ENCODE measurements at regions not wholly inside any gene's neighbourhood (a gene's known extent, or its start where the extent isn't known, plus 50 kb on each side); places are given as distances from the start of the nearest gene placed in this dataset.

DNA sequence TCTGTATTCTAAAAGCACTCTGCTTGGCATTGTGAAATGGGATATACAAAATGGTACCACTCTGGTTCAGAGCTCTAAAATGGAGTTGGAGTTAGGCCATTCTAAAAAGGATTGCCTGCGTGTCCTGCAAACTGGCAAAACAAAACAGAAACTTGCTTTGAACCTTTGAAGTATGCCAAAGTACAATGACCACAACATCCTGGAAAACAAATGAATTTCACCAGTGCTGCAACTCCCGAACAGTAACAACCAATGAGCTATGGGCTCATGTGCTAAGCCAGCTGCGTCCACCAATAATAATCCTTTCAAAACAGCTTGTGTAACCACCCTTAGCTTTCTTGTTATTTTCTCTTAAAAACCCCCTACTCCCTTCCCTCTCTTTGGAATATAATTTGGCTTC, 88.4 kb upstream of the CXCL14 start:
- Histone ChIP-seq H3K36me3 (ENCODE audit: insufficient read depth, low read length) (no peaks in the 10 kb centered on the region), H3K27ac (ENCODE audit: low read depth, low read length) (no peak overlapping the region), H3K4me1 (ENCODE audit: insufficient read depth, low read length) (no peaks in the 10 kb centered on the region), H3K4me3 (ENCODE audit: low read length in 2 of 2) (no peak overlapping the region), H3K27me3 (ENCODE audit: insufficient read depth, low read length) (no peaks in the 10 kb centered on the region), H3K9me3 (ENCODE audit: control insufficient read depth in 1 of 2, low read length in 2 of 2) (no peaks in the 10 kb centered on the region)
- ChIA-PET CTCF (ENCODE audit: partially characterized antibody) (no interaction called here), POLR2A (ENCODE audit: partially characterized antibody) (no interaction called here)
- no peak overlapping the region for H3K27ac Mint-ChIP-seq
- DNase-seq: no peak
- H3K27me3 Mint-ChIP-seq: peaks cover 9 to 20% of the 10 kb centered on the region in 2 donors
- intact Hi-C loops (cut with micrococcal nuclease): no loop called here
- no peak overlapping the region for H3K4me3 Mint-ChIP-seq
- peaks cover 0 to 2% (median 0%) of the 10 kb centered on the region in 8 donors for H3K9me3 Mint-ChIP-seq
- H3K36me3 Mint-ChIP-seq: no peaks in the 10 kb centered on the region
- no peaks in the 10 kb centered on the region for H3K4me1 Mint-ChIP-seq

DNA sequence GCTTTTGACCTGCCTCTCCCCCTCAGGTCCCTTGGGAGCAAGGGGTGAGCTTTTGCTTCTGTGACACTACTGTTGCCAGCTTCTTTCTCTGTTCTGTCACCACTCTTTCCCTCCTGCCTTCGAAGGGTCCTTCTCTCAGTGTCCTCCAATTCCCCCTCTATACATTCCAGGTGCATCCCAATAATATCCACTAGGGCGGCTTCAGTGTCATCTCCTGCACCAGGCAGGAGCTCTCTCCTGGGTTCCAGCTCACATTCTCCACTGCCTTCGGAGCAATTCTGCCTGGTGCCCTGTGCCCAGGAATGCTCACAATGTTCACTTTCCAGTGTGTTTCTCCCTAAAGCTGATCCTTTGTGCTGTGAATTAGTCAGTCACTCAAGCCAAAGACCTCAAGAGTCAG, 83.9 kb upstream of the CXCL14 start:
- Mint-ChIP-seq H3K27ac (no peak overlapping the region), H3K4me3 (no peak overlapping the region), H3K9me3 (peaks cover 5 to 14% (median 9%) of the 10 kb centered on the region in 8 donors)

DNA sequence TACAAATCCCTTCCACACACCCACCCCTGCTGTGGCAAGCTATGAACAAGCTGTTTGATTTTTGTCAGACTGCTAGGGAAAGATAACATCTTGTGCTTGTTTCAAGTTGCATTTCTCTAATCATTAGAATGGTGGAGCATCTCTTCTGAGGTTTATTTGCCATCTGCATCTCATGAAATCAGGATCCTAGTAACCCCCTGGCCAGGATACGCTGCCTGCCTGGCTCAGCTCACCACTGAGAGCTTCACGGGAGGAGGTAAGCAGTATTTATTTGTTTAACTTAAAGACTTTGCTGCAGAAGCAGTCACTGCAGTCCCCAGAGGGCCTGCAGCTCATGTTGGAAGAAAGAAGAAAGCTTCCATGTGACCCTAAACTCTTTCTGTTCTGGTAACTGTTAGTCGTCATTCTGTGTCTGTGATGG, 83.3 kb upstream of the CXCL14 start:
- H3K4me3 ChIP-seq (ENCODE audit: low read length in 2 of 2): no peak overlapping the region
- intact Hi-C loops (cut with micrococcal nuclease): no loop called here
- no peak for DNase-seq
- POLR2A ChIA-PET (ENCODE audit: partially characterized antibody): no interaction called here
- Mint-ChIP-seq H3K27ac (no peak overlapping the region), H3K4me3 (no peak overlapping the region), H3K9me3 (peaks cover 5 to 15% (median 9%) of the 10 kb centered on the region in 8 donors), H3K27me3 (peaks cover 8 to 12% of the 10 kb centered on the region in 2 donors), H3K4me1 (no peaks in the 10 kb centered on the region), H3K36me3 (no peaks in the 10 kb centered on the region)
- H3K27me3 ChIP-seq (ENCODE audit: insufficient read depth, low read length): no peaks in the 10 kb centered on the region
- no peak overlapping the region for H3K27ac ChIP-seq (ENCODE audit: low read depth, low read length)
- no peaks in the 10 kb centered on the region for H3K9me3 ChIP-seq (ENCODE audit: control insufficient read depth in 1 of 2, low read length in 2 of 2)
- no peaks in the 10 kb centered on the region for H3K36me3 ChIP-seq (ENCODE audit: insufficient read depth, low read length)
- CTCF ChIA-PET (ENCODE audit: partially characterized antibody): no interaction called here
- no peaks in the 10 kb centered on the region for H3K4me1 ChIP-seq (ENCODE audit: insufficient read depth, low read length)

More for the DNA sequence above, 83.9 kb upstream of the CXCL14 start:
- H3K27me3 ChIP-seq (ENCODE audit: insufficient read depth, low read length): no peaks in the 10 kb centered on the region
- no peak for DNase-seq
- H3K36me3 Mint-ChIP-seq: no peaks in the 10 kb centered on the region
- H3K27ac ChIP-seq (ENCODE audit: low read depth, low read length): no peak overlapping the region
- H3K27me3 Mint-ChIP-seq: peaks cover 8 to 16% of the 10 kb centered on the region in 2 donors
- CTCF ChIA-PET (ENCODE audit: partially characterized antibody): no interaction called here
- H3K36me3 ChIP-seq (ENCODE audit: insufficient read depth, low read length): no peaks in the 10 kb centered on the region
- no peak overlapping the region for H3K4me3 ChIP-seq (ENCODE audit: low read length in 2 of 2)
- POLR2A ChIA-PET (ENCODE audit: partially characterized antibody): no interaction called here
- H3K4me1 Mint-ChIP-seq: no peaks in the 10 kb centered on the region
- no peaks in the 10 kb centered on the region for H3K4me1 ChIP-seq (ENCODE audit: insufficient read depth, low read length)
- no peaks in the 10 kb centered on the region for H3K9me3 ChIP-seq (ENCODE audit: control insufficient read depth in 1 of 2, low read length in 2 of 2)
- intact Hi-C loops (cut with micrococcal nuclease): no loop called here

DNA sequence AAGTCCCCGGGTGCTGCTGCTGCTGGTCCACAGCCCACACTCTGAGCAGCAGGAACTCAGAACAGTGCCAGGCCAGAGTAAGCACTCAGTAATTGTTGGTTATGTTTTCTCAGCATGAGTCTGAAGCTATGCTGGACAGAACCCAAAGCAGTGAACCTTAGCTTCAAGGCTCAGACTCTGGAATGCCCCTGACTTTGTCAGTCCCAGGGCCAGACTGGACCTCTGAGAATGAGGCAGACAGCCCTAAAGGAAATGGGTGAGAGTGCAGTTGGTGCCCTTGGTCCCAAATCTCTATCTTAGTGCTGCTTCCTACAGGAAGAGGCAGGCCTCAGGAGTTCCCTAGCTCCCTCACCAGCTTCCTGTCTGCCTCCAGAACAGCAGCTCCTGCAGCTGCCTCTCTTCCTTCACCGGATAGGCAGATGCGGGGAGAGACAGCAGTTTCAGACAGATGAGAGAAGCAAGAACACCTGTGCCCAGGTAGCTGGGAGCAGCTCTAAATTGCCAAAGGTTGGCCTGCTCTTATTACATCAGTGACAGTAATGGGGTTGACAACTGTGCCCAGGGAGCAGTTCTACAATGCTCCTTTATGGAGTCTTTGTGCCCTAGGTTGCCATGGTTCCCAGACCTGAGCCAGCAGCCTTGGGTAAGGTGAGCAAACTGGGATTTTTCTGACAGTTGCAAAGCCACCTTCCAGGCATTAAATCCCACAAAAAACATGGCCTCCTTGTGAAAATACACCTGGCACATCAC, 82.2 kb upstream of the CXCL14 start:
- intact Hi-C loops (cut with micrococcal nuclease): no loop called here
- CTCF ChIA-PET (ENCODE audit: partially characterized antibody): no interaction called here
- H3K36me3 ChIP-seq (ENCODE audit: insufficient read depth, low read length): no peaks in the 10 kb centered on the region

DNA sequence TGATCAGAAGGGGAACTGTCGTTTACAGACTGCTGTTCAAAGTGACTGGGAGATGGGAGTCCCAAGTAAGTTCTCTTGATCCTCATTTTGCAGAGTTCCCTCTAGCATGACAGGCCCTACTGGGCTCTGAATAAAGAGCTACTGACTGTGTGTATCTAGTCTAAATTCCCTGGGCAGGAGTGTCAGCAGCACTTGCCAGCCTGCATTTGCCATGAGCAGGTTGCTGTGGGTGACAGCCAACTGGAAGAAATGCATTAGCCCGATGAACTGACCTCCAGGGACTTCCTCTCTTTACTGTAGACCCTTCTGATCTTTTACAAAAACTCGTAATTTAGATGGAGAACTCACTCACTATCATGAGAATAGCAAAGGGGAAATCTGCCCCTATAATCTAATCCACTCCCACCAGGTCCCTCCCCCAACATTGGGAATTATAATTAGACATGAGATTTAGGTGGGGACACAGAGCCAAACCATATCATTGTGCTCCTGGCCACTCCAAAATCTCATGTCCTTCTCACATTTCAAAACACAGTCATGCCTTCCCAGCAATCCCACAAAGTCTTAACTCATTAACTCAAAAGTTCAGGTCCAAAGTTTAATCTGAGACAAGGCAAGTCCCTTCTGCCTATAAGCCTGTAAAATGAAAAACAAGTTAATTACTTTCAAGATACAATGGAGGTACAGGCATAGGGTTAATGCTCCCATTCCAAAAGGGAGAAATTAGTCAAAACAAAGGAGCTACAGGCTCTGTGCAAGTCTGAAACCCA, 78.9 kb upstream of the CXCL14 start:
- H3K4me3 ChIP-seq (ENCODE audit: low read length in 2 of 2): no peak overlapping the region
- H3K27me3 Mint-ChIP-seq: peaks cover 0 to 6% of the 10 kb centered on the region in 2 donors
- H3K4me1 ChIP-seq (ENCODE audit: insufficient read depth, low read length): no peaks in the 10 kb centered on the region
- ChIA-PET CTCF (ENCODE audit: partially characterized antibody) (no interaction called here), POLR2A (ENCODE audit: partially characterized antibody) (no interaction called here)
- H3K27ac Mint-ChIP-seq: no peak overlapping the region
- H3K36me3 Mint-ChIP-seq: no peaks in the 10 kb centered on the region
- H3K4me1 Mint-ChIP-seq: no peaks in the 10 kb centered on the region
- DNase-seq: no peak
- no peaks in the 10 kb centered on the region for H3K36me3 ChIP-seq (ENCODE audit: insufficient read depth, low read length)
- peaks cover 3 to 18% (median 9%) of the 10 kb centered on the region in 8 donors for H3K9me3 Mint-ChIP-seq
- H3K4me3 Mint-ChIP-seq: no peak overlapping the region
- intact Hi-C loops (cut with micrococcal nuclease): no loop called here
- H3K9me3 ChIP-seq (ENCODE audit: control insufficient read depth in 1 of 2, low read length in 2 of 2): no peaks in the 10 kb centered on the region
- no peak overlapping the region for H3K27ac ChIP-seq (ENCODE audit: low read depth, low read length)
- no peaks in the 10 kb centered on the region for H3K27me3 ChIP-seq (ENCODE audit: insufficient read depth, low read length)

More for the DNA sequence above, 82.2 kb upstream of the CXCL14 start:
- no peaks in the 10 kb centered on the region for H3K4me1 ChIP-seq (ENCODE audit: insufficient read depth, low read length)
- POLR2A ChIA-PET (ENCODE audit: partially characterized antibody): no interaction called here
- no peak for DNase-seq
- H3K27ac ChIP-seq (ENCODE audit: low read depth, low read length): no peak overlapping the region
- peaks cover 7% of the 10 kb centered on the region in 2 donors for H3K27me3 Mint-ChIP-seq
- H3K4me3 ChIP-seq (ENCODE audit: low read length in 2 of 2): no peak overlapping the region
- peaks cover 5 to 15% (median 9%) of the 10 kb centered on the region in 8 donors for H3K9me3 Mint-ChIP-seq
- H3K27me3 ChIP-seq (ENCODE audit: insufficient read depth, low read length): no peaks in the 10 kb centered on the region
- H3K27ac Mint-ChIP-seq: no peak overlapping the region
- H3K9me3 ChIP-seq (ENCODE audit: control insufficient read depth in 1 of 2, low read length in 2 of 2): no peaks in the 10 kb centered on the region
- H3K36me3 Mint-ChIP-seq: no peaks in the 10 kb centered on the region
- no peak overlapping the region for H3K4me3 Mint-ChIP-seq
- no peaks in the 10 kb centered on the region for H3K4me1 Mint-ChIP-seq

DNA sequence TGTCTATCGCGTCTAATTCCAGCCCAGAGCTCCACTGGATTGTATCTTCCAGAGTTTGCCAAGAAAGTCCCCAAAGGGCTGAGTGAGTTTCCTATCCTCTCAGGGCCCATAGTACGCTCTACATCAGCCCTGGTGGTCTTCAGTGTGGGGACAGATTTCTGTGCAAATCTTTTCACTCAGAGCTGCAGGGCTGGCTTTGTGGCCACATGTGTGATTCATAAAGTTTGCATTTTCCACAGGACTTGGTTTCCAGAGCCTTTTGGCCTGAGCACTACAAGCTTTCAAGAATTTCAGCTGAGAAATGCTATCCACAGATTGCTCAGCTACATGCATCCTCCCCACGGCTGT, 76.7 kb upstream of the CXCL14 start:
- Histone ChIP-seq H3K36me3 (ENCODE audit: insufficient read depth, low read length) (no peaks in the 10 kb centered on the region), H3K27ac (ENCODE audit: low read depth, low read length) (no peak overlapping the region), H3K9me3 (ENCODE audit: control insufficient read depth in 1 of 2, low read length in 2 of 2) (no peaks in the 10 kb centered on the region), H3K4me3 (ENCODE audit: low read length in 2 of 2) (no peak overlapping the region), H3K27me3 (ENCODE audit: insufficient read depth, low read length) (no peaks in the 10 kb centered on the region), H3K4me1 (ENCODE audit: insufficient read depth, low read length) (no peaks in the 10 kb centered on the region)
- Mint-ChIP-seq H3K36me3 (no peaks in the 10 kb centered on the region), H3K27ac (no peak overlapping the region), H3K4me3 (no peak overlapping the region), H3K27me3 (peaks cover 2 to 4% of the 10 kb centered on the region in 2 donors), H3K4me1 (no peaks in the 10 kb centered on the region), H3K9me3 (peaks cover 3 to 18% (median 9%) of the 10 kb centered on the region in 8 donors)
- intact Hi-C loops (cut with micrococcal nuclease): no loop called here
- DNase-seq: no peak
- CTCF ChIA-PET (ENCODE audit: partially characterized antibody): interaction anchor here (1.3 kb wide), 1 partner anchor 9 kb away, joined by 3 read pairs; no protein-coding TSS in a partner anchor
- POLR2A ChIA-PET (ENCODE audit: partially characterized antibody): no interaction called here

DNA sequence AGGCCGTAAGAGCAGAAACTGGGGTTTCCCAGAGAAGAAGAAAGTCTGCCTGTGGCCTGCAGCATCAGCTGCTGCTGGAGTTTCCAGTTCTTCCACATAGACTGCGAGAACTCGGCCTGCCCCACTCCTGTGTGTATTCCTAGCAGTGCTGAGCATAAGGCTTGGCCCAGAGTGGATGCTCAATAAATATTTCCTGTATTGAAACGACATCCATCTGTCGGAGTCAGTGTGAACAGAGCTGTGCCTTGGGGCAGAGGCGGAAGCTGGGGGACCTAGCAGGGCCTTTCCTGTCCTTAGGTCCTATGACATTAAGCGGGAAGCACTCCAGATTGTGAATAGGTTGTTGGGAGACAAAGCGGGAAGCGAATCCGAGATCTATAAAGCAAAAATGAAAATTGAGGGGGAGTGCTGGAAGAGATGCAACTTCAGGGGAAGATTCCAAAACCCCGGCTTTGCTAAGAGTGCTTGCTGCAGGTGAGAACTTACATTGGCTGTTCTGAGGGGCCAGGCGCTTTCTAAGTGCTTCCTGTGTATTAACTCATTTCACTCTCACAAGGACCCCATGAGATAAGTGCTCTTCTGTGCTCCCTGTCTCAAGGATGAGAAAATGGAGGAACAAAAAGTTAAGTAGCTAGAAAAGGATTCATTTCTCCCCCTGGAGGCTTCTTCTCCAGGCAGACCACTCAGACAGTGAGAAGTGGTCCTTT, 76.1 kb upstream of the CXCL14 start:
- Histone ChIP-seq H3K27ac (ENCODE audit: low read depth, low read length) (no peak overlapping the region), H3K36me3 (ENCODE audit: insufficient read depth, low read length) (no peaks in the 10 kb centered on the region), H3K4me1 (ENCODE audit: insufficient read depth, low read length) (no peaks in the 10 kb centered on the region), H3K4me3 (ENCODE audit: low read length in 2 of 2) (no peak overlapping the region), H3K9me3 (ENCODE audit: control insufficient read depth in 1 of 2, low read length in 2 of 2) (no peaks in the 10 kb centered on the region), H3K27me3 (ENCODE audit: insufficient read depth, low read length) (no peaks in the 10 kb centered on the region)
- Mint-ChIP-seq H3K4me1 (no peaks in the 10 kb centered on the region), H3K9me3 (peaks cover 0 to 13% (median 8%) of the 10 kb centered on the region in 8 donors), H3K27me3 (peaks cover 2 to 4% of the 10 kb centered on the region in 2 donors), H3K36me3 (no peaks in the 10 kb centered on the region), H3K27ac (no peak overlapping the region), H3K4me3 (no peak overlapping the region)
- intact Hi-C loops (cut with micrococcal nuclease): no loop called here
- no peak for DNase-seq
- ChIA-PET CTCF (ENCODE audit: partially characterized antibody) (interaction anchor here (1.3 kb wide), 1 partner anchor 10 kb away, joined by 3 read pairs; no protein-coding TSS in a partner anchor), POLR2A (ENCODE audit: partially characterized antibody) (no interaction called here)
